Skin epidermis (tissue), 12 donors: ENCODE measurements at regions not wholly inside any gene's neighbourhood (a gene's known extent, or its start where the extent isn't known, plus 50 kb on each side); places are given as distances from the start of the nearest gene placed in this dataset.
"Not testable (repeated sequence)": the region's sequence is repeated elsewhere in the genome, so short reads cannot be mapped to it uniquely, and the experiment has no call there.

Experiments used
- H3K27ac ChIP-seq, 21 experiments: fragments of 200-600 bp; sonication (generic) in 11 of 21; one replicate each; pipeline ENCODE4 v1.5.0; 2020; ENCODE audit warnings: mild to moderate bottlenecking in 3 of 21, inconsistent platforms in 2 of 21, moderate library complexity in 2 of 21
- H3K4me3 ChIP-seq, 7 experiments: fragments of 200-600 bp; sonication (generic) in 2 of 7; one replicate each; pipeline ENCODE4 v1.5.0; 2020; ENCODE audit warnings: inconsistent platforms in 2 of 7, mild to moderate bottlenecking in 2 of 7, moderate library complexity in 1 of 7

GRCh38 chr16:21487956-21488355, 111.4 kb upstream of the METTL9 start:
- H3K27ac ChIP-seq, H3K4me3 ChIP-seq: not testable (repeated sequence)

GRCh38 chr16:21499046-21499445, 100.3 kb upstream of the METTL9 start:
- not testable (repeated sequence) for H3K27ac ChIP-seq, H3K4me3 ChIP-seq

GRCh38 chr16:21501223-21501868, 98.0 kb upstream of the METTL9 start:
- peak overlapping the region; percentile 55 to 96 (median 86) for H3K4me3 ChIP-seq
- peak overlapping the region; percentile 20 to 100 (median 95) for H3K27ac ChIP-seq

GRCh38 chr16:21501869-21502667, 97.3 kb upstream of the METTL9 start:
- Histone ChIP-seq H3K27ac (peak overlapping the region; percentile 20 to 100 (median 95)), H3K4me3 (peak overlapping the region; percentile 55 to 96 (median 86))

GRCh38 chr16:21503574-21503920, 95.8 kb upstream of the METTL9 start:
- H3K4me3 ChIP-seq: not testable (repeated sequence)
- H3K27ac ChIP-seq: peak overlapping the region in 2 of 21 experiments; percentile 3 to 99

GRCh38 chr16:21503941-21504832, 95.2 kb upstream of the METTL9 start:
- H3K4me3 ChIP-seq: not testable (repeated sequence)
- H3K27ac ChIP-seq: peak overlapping the region in 2 of 21 experiments; percentile 19 to 26

- not testable (repeated sequence) for H3K4me3 ChIP-seq
- H3K27ac ChIP-seq: peak overlapping the region in 6 of 21 experiments; percentile 21 to 92 (median 86)
Observed at GRCh38 chr16:21505751-21506520, 93.4 kb upstream of the METTL9 start.

GRCh38 chr16:21506857-21507456, 92.4 kb upstream of the METTL9 start:
- Histone ChIP-seq H3K4me3 (peak overlapping the region in 4 of 7 experiments; percentile 8 to 24 (median 15)), H3K27ac (peak overlapping the region in 20 of 21 experiments; percentile 10 to 92 (median 70))

GRCh38 chr16:21507631-21508305, 91.6 kb upstream of the METTL9 start:
- H3K4me3 ChIP-seq: peak overlapping the region in 1 of 7 experiments; percentile 17

GRCh38 chr16:21508661-21509436, 90.5 kb upstream of the METTL9 start:
- peak overlapping the region in 11 of 21 experiments; percentile 15 to 76 (median 58) for H3K27ac ChIP-seq
- not testable (repeated sequence) for H3K4me3 ChIP-seq

More at GRCh38 chr16:21507631-21508305, 91.6 kb upstream of the METTL9 start:
- H3K27ac ChIP-seq: peak overlapping the region in 19 of 21 experiments; percentile 30 to 92 (median 71)

- H3K27ac ChIP-seq: peak overlapping the region in 11 of 21 experiments; percentile 14 to 75 (median 55)
- H3K4me3 ChIP-seq: not testable (repeated sequence)
Observed at GRCh38 chr16:21509437-21510086, 89.8 kb upstream of the METTL9 start.

GRCh38 chr16:21510869-21511255, 88.5 kb upstream of the METTL9 start:
- not testable (repeated sequence) for H3K4me3 ChIP-seq
- H3K27ac ChIP-seq: peak overlapping the region in 11 of 21 experiments; percentile 8 to 80 (median 70)

GRCh38 chr16:21511315-21512210, 87.8 kb upstream of the METTL9 start:
- H3K4me3 ChIP-seq: peak overlapping the region in 1 of 7 experiments; percentile 6
- H3K27ac ChIP-seq: peak overlapping the region in 16 of 21 experiments; percentile 2 to 80 (median 63)

GRCh38 chr16:21512280-21513192, 86.8 kb upstream of the METTL9 start:
- H3K4me3 ChIP-seq: not testable (repeated sequence)
- peak overlapping the region in 14 of 21 experiments; percentile 2 to 80 (median 65) for H3K27ac ChIP-seq

GRCh38 chr16:21513337-21513741, 86.0 kb upstream of the METTL9 start:
- peak overlapping the region in 13 of 21 experiments; percentile 4 to 80 (median 70) for H3K27ac ChIP-seq
- not testable (repeated sequence) for H3K4me3 ChIP-seq
